ENCODE measurements at regions not wholly inside any gene's neighbourhood (a gene's known extent, or its start where the extent isn't known, plus 50 kb on each side); places are given as distances from the start of the nearest gene placed in this dataset.

DNA sequence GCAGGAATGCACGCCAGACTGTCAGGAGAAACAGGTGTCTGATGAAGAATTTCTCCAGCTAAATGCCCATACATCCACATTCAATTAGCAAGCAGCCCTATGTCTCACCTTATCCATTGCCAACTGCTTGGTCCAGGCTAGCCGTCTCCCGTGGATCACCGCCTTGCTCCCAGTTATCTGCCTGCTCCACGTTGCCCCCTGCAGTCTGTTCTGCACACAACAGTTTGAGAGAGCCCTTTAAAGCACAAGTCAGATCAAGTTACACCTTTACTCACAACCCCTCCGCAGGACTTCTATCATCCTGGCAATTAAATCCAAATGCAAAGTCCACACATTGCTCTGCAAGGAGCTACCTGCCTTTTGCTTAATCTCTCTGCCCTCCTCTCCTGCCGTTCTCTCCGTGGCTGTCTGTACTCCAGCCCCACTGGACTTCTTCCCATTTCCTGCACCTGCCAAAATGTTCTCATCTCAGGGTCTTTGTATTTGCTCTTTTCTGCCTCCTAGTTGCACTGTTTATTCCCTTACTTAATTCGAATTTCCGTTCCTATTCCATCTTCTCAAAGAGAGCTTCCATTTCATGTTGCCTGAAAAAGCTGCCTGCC lies 185.3 kb upstream of the LARGE1 start:
- TF ChIP-seq POLR2A (IDR thresholded peaks at IDR 0.05; ENCODE audit: low read length) (no peak), GATA1 (IDR thresholded peaks at IDR 0.05; ENCODE audit: low read depth, low read length) (no peak)

Data from erythroblast (primary cell).